HS-5 (cell line): ENCODE measurements at regions not wholly inside any gene's neighbourhood (a gene's known extent, or its start where the extent isn't known, plus 50 kb on each side); places are given as distances from the start of the nearest gene placed in this dataset.
"Not testable (repeated sequence)": the region's sequence is repeated elsewhere in the genome, so short reads cannot be mapped to it uniquely, and the experiment has no call there.

Experiments
- DNase-seq: peaks from one replicate; pipeline ENCODE4 v3.0.0-alpha.2; 2012; ENCODE audit warnings: low read depth

DNA sequence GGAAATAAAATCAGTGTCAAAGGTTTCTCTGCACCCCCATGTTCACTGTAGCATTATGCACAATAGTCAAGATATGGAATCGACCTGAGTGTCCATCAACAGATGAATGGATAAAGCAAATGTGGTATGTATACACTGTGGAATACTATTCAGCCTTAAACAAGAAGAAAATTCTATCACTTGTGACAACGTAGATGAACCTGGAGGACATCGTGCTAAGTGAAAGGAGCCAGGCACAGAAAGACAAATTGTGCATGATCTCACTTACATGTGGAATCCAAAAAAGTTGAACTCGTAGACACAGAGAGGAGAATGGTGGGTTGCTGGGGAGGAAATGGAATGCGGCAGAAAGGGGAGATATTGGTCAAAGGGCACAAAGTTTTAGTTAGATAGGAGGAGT is 136.3 kb upstream of the ESR1 start:
- DNase-seq: no peak

DNA sequence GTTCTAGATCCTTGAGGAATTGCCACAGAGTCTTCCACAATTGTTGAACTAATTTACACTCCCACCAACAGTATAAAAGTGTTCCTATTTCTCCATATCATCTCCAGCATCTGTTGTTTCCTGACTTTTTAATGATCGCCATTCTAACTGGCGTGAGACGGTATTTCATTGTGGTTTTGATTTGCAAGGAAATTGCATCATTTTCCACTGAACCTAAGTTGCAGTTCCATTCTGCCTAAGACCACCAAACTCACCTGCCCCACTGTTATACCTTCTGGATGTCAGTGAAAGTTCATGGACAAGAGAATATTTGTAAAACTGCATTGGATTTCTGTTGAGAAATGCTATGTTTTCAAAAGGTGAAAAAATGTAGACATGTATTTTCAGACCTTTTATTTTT is 132.9 kb upstream of the ESR1 start:
- DNase-seq: no peak

DNA sequence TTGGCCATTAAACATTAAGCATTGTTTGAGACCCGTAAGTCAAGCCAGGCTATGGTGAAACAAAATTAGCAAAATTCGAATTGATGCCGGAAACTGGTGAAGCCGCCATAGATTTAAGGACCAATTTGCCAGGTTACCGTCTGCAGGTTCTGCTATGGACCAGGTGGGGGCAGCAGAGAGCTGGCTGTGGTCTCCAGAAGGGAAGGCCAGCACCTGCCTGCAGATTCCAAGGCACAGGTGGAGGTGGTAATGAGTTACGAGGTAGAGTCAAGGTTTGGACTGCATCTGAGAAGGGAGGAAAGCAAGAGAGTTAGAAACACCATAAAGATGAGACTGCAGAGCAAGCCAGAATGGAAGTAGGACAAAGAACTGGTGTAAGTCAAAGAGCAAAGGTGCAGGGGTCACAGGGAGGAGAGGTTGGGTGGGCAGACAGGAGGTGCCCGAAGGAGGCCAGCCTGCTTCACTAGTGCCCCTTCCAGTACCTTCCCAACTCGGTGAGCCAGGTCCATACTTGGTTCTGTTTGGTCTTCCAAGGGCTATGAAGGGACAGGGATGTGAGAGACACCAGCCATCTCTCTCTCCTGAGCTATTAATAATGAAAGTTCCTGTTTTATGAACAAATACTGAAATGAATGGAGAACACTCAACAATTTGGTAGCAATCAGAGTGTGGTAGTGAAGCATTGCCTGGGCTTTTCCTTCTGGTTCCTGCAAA is 131.6 kb upstream of the ESR1 start:
- DNase-seq: no peak

DNA sequence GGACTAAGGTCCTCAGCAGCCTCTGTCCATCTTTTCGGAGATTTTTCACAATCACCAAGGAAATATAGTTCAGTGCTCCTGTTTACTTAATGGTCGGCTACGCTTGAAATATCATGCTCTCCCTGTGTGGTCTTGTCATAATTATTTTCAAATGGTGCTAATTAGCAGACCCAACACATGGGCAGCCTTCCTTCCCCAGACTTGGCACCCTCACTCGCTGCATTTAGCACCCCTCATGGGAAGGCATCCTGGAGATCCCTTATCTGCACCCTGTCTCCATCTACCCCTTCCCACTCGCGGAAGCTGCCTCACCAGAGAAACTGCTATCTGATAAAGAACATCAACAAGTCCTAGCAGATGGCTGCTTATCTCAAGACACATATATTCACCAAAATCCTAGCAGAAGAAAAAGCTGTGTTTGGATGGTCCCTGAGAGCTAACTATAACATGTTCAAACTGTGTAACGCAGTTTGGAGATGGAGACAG is 131.0 kb upstream of the ESR1 start:
- no peak for DNase-seq

DNA sequence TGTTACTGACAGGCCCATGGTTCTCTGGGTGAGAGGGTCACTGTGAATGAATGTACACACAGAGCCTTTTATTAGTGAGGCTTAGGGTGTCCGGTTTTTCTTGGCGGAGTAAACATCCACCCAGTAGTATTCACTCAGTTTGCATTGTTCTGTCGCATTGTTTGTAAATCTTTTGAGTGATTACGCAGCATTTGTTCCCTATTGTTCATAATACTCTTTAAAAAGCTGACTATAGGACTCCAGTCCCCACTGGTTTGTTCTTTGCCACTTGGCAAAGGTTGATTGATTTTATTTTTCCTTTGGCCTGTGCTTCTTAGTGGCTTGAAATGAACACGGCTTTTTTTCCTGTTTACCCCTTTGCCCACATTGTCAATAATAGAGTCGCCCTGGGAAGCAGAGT is 130.1 kb upstream of the ESR1 start:
- DNase-seq: no peak

DNA sequence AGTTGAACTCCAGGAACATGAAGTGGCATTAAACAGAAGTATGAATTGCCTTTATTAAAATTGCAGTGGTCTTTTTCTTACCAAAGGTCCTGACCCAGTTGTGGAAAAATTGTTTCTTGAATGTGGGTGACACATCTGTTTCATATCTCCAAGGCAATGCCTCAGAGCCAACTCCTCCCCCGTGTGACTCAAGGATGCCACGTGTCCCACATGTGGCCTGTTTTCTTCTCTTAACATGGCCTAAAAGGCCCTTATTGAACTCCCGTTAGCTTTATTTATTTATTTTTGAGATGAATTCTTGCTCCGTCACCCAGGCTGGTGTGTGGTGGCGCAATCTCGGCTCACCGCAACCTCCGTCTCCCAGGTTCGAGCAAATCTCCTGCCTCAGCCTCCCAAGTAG is 128.4 kb upstream of the ESR1 start:
- DNase-seq: peak; percentile 87

DNA sequence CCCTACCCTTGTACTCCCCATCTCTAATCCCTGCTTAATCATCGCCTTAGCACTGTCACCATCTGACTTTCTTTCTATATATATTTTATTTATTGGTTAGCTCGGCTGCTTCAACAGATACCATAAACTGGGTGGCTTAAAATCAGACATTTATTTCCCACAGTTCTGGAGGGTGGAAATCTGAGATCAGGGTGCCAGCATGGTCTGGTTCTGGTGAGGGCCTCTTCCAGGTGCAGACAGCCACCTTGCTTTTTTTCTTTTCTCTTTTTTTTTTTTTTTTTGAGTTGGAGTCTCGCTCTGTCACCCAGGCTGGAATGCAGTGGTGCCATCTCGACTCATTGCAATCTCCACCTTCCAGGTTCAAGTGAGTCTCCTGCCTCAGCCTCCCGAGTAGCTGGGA is 127.5 kb upstream of the ESR1 start:
- no peak for DNase-seq

DNA sequence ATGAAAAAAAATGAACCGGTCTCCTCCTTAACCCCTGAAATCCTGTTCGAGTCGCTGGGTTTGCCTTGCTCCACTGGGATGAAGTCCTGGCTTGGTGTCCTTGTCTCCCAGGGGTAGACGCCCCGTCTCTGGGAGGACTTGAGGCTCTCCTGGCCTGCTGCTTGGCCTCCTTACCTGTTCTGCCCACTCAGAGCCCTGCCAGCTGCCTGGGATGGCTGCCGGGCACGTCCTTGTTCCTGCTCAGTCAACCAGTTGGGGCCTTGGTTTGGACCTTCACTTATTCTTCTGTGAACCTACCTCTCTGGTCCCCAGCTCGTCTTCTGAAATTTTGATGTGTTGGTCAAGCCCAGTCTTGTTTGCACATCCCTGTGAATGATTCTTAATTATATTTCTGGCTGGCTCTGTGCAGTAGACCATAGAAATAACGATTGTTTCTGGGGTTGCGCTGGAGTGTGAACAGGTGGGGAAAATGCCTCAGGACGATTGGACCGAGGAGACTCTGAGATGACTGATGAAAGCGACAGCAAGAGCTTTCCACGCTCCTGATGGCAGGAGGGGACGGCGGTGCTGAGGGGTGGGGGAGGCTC is 126.5 kb upstream of the ESR1 start:
- DNase-seq: no peak

DNA sequence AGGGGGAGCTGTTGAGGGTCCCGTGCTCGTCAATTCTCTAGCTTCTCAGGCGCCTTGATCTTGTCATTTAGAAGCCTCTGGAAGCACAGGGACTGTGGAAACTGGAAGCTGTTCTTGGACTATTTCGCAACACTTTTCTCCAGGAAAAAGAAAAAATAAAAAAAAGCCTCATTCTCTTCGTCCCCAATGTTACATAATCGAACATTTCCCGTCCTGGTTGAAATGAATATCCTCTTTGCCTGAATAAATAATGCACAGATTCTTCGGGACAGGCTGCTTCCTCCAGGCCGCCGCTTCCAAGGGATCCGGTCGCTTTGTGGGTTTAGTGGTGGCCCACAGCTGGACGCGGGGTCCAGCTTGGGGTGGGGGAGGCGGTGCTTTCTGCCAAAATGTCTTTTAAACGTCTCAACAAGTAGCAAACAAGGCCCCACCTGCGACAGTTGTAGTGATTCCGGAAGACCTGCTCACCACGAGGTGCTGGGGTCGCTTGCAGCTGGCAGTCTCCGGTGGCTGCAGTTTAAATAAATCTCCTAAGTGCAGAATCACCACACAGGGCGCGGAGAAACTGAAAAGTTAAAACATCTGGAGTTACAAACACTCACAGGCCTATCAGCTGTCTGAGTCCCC is 125.9 kb upstream of the ESR1 start:
- no peak for DNase-seq

DNA sequence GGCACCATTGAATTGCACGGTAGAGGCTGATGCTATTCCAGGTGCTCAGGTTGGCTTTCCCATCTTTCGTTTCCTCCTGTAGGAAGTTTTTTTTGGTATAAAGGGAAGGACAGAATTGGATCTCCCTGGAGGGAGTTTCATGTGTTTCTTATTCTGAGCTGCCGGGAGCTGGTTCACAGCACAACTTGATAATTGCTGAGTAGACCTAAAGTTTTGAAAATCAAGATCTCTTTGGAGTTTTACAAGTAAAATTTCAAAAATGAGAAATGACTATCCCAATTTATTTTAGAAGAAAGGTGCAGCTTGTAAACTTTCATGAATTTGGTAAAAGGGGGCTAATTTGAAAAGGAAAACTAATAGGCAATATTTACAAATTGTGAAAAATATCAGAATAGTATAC is 125.2 kb upstream of the ESR1 start:
- no peak for DNase-seq

DNA sequence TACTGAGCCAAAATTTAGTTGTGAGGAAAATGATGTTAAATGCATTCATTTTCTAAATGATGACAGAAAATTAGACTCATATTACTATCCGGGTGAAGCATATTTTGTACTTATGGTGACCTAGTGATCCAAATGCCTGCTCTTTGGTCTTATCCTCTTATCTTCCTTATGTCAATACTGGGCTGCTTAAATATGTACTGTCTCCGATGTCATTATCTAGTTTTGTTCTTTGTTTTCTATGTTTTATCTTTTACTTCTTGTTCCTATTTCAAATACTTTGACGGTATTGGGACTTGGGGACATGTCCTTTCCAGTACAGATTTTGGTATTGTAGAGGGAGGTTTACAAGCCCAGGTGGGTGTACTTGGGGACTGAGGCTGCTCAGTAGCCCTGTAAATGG is 124.6 kb upstream of the ESR1 start:
- DNase-seq: no peak

DNA sequence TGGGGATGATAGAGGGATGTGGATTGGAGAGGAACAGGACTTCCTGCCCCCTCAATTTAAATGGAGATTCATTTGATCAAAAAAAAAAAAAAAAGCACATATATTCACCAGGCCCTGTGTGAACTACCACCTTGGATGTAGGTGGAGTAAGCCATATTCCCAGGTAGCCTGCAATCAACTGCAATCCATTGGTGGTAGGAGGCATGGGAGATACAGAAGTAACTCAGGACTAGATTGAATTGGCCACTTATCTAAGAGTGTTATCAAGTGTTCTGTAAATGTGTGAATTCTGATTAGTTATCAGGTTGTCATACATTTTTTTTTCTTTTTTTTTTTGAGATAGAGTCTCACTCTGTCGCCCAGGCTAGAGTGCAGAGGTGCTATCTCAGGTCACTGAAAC is 124.1 kb upstream of the ESR1 start:
- DNase-seq: no peak

DNA sequence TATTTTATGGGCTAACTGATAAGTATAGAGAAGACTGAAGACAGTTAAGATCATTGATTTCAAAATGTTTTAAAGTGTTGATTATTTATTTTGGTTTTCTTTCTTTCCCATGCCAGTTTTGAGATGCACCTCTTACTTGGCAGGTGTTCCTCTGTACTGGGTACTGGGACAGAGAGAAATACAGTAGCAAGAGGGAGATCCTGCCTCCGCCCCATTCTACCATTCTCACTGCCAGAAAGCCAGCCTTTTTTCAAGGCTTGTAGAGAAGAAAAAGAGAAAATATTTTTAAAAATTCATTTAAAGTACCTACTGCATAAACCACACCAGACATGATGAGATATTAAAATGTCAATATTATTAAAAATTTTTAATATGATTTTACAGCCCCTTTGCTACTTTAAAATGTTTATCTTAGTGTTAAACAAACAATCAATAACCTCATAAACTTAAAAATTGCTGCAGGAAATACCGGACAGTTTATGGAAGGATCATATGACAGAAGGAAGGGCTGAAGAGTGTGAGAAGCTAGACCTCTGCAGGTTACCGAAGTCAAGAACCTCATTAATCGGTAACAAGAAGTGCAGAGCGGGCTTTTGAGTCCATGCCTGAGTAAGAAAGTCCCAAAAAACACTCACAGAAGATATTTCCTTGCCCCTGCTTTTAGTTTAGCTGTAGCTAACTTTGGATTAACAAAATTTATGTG is 117.8 kb upstream of the ESR1 start:
- DNase-seq: no peak

DNA sequence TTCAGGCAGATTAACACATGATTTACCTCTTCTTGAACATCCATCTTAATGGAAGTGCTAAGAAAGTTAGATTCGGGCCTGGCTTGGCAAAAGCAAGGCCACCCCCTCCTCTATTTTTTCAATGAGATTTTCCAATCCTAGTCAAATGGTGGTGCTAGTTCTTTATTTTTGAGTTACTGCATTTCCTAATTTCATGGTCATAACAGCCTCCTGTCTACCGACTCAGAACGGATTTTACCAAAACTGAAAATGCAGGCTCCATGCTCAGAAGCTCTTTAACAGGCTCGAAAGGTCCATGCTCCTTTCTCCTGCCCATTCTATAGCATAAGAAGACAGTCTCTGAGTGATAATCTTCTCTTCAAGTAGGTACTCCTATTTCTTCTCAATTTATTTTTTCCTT is 117.2 kb upstream of the ESR1 start:
- DNase-seq: no peak

DNA sequence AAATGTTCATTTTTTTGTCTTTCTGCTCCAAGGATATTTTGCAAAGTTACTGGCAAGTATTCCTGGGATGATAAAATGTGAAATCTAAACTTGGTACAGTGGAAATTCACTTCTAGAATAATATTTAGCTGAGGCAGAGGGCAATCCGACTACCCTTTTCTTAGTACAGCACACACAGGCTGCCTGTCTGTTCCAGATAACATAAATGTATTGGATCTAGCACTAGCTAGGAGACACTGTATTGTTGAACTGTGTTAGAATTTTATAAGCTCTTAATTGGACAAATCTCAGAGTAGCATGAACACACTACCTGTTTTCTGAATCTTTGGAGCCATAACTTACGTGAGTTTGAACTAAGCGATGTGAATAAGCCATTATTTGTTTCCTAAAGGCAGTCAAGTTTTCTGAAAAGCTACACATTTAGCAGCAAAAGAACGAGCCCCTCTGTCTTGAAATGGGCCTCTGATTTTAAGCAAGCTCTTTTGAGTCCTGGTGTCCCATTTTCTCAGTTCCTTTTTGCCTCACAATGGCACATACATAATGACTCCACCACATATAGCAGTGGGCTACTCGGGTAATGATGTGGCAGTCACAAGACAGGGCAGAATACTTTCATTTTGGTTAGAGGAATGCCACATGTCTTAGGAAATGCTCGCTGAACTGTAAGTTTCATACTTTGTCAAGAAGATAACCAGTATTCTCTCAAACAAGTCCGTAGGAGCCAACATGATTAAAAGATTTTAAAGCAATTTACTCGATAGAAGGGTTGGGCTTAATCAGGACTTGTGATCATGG is 116.5 kb upstream of the ESR1 start:
- DNase-seq: no peak

DNA sequence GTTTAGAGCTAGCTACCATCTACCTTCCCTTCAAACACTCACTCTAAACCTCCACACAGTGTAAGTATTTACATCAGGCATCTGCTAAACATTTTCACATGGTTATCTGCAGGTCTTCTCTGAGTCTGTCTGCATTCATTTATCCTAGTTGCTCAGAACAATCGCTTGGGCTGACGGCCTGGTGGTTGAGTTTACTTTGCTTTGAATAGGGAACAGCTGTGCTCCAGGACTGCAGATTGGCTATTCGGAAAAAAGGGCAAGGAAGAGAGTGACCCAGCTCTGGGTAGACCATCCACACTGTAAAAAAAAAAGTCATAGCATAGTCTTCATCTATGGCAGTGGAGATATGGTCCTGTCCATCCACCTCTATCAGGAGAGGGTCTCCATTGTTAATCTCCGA is 115.3 kb upstream of the ESR1 start:
- no peak for DNase-seq

DNA sequence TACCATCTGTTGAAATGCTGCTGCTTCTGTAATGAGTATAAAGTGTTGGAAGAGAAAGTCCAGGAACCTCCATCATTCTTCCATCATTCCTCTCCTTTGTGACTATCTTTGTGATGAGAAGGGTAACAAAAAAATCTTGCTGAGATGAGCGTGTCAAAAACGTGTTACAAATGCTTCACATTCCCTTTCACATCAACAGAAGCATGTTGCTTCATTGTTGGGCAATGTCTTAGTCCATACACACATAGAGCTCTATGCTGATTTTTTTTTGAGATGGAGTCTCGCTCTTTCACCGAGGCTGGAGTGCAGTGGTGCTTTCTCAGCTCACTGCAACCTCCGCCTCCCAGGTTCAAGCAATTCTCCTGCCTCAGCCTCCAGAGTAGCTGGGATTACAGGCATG is 114.1 kb upstream of the ESR1 start:
- DNase-seq: no peak

DNA sequence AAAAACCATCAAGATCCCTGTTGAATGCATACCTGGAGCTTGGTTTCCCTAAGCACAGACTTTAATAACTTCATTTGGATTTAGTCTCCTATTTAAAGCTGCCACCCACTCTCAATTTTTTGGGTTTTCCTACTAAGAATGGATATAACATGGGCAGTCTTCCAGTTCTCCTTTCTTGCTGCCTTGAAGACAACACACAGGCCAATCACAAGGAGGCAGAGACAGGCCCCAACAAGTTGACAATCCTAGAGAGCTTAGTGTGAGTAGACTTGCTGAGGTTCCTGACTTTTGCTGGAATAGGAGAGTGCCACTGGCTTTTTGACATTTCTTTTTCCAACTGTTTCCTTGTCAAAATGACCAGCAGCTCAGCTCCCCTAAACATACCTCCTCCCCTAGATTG is 112.3 kb upstream of the ESR1 start:
- DNase-seq: no peak

DNA sequence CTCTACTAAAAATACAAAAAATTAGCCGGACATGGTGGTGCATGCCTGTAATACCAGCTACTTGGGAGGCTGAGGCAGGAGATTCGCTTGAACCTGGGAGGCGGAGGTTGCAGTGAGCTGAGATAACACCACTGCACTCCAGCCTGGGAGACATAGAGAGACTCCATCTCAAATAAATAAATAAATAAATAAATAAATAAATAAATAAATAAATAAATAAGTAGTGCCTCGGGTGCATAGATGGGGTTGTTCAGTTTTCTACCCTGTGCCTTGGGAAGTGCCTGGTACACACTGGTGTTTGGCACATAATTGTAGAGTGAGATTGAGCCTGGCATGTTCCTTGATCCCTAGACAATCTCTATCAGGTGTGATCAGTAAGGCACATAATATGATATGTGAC is 111.2 kb upstream of the ESR1 start:
- DNase-seq: not testable (repeated sequence)

DNA sequence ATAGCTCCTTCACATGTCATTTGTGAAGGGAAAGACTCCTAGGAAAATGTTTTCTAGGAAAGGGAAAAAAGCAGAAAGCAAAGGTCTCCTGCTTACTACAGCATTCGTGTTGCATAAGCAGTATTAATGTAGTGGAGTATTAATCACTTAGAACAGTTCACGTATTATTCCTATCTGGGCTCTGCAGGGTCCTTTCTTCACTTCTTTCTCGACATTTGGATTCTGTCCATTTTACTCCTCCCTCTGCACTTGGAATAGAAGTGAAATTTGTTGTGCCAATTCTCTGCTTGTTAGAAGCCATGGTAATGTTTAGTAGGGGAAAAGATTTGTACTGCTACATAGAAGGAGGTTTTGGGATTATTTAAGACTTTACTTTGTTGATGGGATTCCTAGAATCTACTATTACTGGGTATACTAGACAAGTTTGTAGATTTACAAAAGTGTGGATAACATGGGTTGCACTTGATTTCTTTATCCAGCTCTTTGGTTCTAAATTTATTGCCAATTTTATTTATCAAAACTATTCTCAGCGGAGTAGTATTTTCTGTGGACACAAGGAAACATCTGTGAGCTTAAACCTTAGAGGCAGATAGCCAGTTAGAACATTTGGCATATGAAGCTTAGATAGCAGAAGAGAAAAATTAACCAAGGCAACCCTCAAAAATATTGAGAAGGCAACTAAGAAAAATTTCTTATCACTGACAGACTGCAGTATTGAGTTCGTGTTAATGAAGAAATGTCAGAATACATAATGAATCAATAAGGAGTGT is 108.4 kb upstream of the ESR1 start:
- DNase-seq: no peak

DNA sequence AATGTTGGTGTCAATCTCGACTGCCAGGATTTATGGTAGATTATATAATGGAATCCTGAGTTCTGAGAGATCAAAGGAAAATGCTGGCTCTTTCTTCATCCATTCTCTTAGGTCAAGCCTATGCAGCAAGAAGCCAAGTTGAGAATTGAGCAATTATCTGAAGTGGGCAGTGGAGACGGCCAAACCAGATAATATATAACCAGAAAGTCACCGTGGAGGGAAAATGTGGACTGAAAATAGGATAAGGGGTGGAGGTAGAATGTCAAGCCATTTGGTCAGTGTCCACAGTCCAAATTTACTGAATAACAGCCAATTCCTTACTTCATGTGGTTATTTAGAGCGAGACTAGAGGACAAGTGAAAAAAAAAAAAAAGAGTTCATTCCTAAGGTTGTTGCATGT is 107.8 kb upstream of the ESR1 start:
- no peak for DNase-seq
